HG03460 (cell line): ENCODE measurements at regions not wholly inside any gene's neighbourhood (a gene's known extent, or its start where the extent isn't known, plus 50 kb on each side); places are given as distances from the start of the nearest gene placed in this dataset.

Experiments used
- ATAC-seq: cut with Tn5 transposase; IDR thresholded peaks from one replicate; pipeline ENCODE4 v1.9.1; 2021; ENCODE audit not compliant: unreplicated experiment

GRCh38 chr1:208885060-208885459 lies 640.9 kb upstream of the PLXNA2 start:
- ATAC-seq: no peak

DNA sequence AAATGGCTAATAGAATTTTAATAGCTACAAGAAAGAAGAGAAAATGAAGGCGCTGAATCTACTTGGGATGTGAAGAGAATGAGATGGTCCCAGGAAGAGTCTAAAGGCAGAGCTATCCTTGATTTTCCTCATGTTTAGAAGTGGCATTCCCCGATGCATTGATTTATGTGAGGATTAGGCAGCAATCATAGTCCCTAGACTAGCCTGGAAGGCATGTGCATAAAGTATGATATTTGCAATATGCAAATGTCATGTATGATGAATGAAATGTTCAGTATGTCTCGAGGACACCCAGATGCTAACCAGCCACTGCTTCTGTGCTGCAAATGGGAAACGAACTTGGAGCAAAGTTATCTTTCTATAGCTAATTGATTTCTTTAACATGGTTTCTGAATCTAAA lies 641.5 kb upstream of the PLXNA2 start:
- no peak for ATAC-seq

- ATAC-seq: no peak
Observed at GRCh38 chr1:208888376-208888775, 644.2 kb upstream of the PLXNA2 start.

GRCh38 chr1:208892147-208892546 lies 648.0 kb upstream of the PLXNA2 start:
- no peak for ATAC-seq

- no peak for ATAC-seq
Observed at GRCh38 chr1:208893251-208893650, 649.1 kb upstream of the PLXNA2 start.

DNA sequence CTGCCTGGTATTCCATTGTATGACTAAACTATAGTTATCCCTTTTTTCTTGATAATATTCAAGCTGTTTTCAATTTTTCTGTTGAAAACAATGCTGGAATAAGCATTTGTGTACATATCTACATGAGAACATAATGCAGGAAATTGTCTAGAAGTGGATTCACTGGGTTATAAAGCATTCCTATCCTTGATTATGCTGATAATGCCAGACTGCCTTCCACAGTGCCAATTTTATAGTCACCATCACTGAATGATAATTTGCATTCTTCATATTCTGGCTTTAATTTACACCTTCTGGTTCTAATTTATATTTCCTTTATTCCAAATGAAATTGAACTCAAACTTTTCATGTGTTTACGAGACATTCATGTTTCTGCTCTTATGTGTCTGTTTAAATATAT lies 651.0 kb upstream of the PLXNA2 start:
- ATAC-seq: no peak

GRCh38 chr1:208895820-208896219 lies 651.6 kb upstream of the PLXNA2 start:
- ATAC-seq: no peak

DNA sequence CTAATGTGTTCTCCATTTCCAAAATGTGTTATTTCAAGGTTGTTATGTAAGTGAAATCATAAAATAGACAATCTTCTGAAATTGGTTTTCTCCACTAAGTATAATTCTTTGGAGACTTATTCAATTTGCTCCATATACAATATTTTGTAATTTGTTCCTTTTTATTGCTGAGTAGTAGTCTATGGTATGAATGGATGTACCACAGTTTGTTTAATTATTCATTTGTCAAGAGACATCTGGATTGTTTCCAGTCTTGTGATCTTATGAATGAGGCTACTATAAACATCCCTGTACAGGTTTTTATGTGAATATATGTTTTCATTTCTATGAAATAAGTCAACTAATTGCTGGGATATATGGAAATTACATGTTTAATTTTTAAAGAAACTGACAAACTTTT lies 652.6 kb upstream of the PLXNA2 start:
- no peak for ATAC-seq

- ATAC-seq: no peak
Observed at GRCh38 chr1:208899438-208899837, 655.3 kb upstream of the PLXNA2 start.

GRCh38 chr1:208903251-208903905 lies 659.2 kb upstream of the PLXNA2 start:
- no peak for ATAC-seq

GRCh38 chr1:208907790-208908189 lies 663.6 kb upstream of the PLXNA2 start:
- ATAC-seq: no peak

GRCh38 chr1:208909011-208909984 lies 665.1 kb upstream of the PLXNA2 start:
- ATAC-seq: no peak

DNA sequence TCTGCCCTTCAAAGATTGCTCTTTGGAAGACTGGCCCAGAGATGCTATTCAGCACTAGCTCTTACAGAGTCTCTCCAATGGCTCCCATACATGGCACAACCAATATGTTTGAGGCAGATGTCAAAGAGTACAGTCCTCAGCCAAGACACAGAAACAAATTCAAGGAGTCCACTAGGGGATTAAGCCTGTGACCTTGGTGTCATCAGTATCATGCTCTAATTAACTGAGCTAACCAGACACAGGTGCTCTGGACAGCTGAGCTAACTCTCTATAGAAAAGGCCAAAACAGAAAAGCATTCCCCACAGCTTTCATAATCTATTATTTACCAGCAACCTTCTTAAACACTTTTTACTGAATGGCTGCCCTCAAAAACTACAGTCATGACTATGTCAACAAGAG lies 666.0 kb upstream of the PLXNA2 start:
- no peak for ATAC-seq

DNA sequence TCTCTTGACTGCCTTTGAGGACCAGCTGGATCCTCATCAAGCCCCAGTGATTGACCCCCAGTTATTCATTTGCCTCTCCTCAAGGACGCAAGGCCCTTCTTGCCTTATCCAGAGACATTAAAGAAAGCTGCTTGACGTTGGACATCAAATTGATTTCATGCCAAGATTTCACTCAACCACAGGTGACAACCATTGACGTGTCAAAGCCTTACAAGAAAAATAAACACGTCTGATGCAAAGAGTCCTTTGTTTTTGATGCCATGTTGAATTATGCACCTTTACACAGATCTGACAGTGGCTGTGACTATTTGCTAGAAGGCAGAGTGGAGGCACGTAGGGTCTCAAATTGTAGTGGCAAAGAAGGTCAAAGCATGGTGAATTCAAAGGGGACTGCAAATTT lies 666.2 kb upstream of the CAMK1G start:
- ATAC-seq: no peak

- ATAC-seq: no peak
Observed at GRCh38 chr1:208917723-208918122, 665.8 kb upstream of the CAMK1G start.

GRCh38 chr1:208918160-208918559 lies 665.4 kb upstream of the CAMK1G start:
- ATAC-seq: no peak

GRCh38 chr1:208919371-208919770 lies 664.1 kb upstream of the CAMK1G start:
- no peak for ATAC-seq

- no peak for ATAC-seq
Observed at GRCh38 chr1:208921259-208921658, 662.3 kb upstream of the CAMK1G start.

DNA sequence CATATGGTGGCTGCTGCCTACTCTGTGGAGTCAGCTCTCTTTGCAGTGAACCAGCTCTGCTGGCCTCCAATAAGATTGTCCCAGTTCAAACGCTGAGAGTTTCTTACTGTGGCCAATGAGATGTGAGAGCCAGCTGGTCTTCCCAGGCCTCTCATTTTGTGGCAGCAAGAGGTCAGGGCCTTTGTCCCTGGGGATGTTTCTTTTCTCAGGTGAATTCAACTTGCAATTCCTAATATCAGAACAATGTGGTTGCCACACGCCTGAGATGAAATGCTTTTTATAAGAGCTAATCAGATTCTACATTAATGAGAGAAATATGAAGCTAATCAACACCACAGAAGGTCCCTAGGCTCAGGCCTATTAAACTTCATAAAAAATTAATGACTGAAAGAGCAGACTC lies 660.1 kb upstream of the CAMK1G start:
- ATAC-seq: no peak

- ATAC-seq: no peak
Observed at GRCh38 chr1:208923946-208924720, 659.4 kb upstream of the CAMK1G start.

DNA sequence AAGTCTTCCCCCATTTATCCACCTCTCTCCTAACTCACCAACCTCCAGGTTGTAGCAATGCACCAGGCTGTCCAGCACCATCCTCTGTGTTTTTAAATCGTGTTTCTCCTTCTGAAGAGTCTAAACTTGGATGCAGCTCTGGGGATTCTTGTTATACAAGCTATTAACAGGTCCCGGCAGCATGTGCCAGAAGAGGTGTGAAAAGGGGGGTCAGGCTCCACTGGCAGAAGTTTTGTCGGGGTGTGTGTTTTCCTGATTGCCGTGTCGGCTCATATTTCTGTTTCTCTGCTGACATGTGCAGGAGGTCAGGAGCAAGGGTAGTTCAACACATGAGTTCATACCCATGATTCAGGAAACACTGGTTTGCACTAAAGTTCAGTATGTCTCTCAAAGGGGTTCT lies 658.6 kb upstream of the CAMK1G start:
- ATAC-seq: no peak
